SH-SY5Y (cell line): ENCODE measurements at regions not wholly inside any gene's neighbourhood (a gene's known extent, or its start where the extent isn't known, plus 50 kb on each side); places are given as distances from the start of the nearest gene placed in this dataset.

Source experiments
- GATA2 ChIP-seq: IDR thresholded peaks from 2 replicates; pipeline ENCODE4 v1.6.1; 2011; ENCODE audit warnings: mild to moderate bottlenecking, low read depth, low read length
- GATA3 ChIP-seq: IDR thresholded peaks from 2 replicates; pipeline ENCODE4 v1.6.1; 2011; ENCODE audit warnings: low read depth, mild to moderate bottlenecking, low read length, moderate library complexity

- TF ChIP-seq GATA2 (no peak), GATA3 (no peak)
Measured at GRCh38 chr1:22366346-22366745, 85.3 kb upstream of the ZBTB40 start.
